DND-41 (cell line): ENCODE measurements at regions not wholly inside any gene's neighbourhood (a gene's known extent, or its start where the extent isn't known, plus 50 kb on each side); places are given as distances from the start of the nearest gene placed in this dataset.

ENCODE experiments used
- ATAC-seq: fragments of 200-7000 bp; cut with Tn5 transposase; 3 replicates; pipeline ENCODE4 v1.9.1; 2021; ENCODE audit warnings: low read depth; ENCODE audit not compliant: insufficient read depth
- DNase-seq: peaks from one replicate; pipeline ENCODE4 v3.0.0-alpha.2; 2020
- H2AFZ ChIP-seq: 2 replicates; pipeline ENCODE4 v1.6.0; 2012; ENCODE audit warnings: low read depth, low read length
- H3K27ac ChIP-seq: 2 replicates; pipeline ENCODE4 v1.5.1; 2012; ENCODE audit warnings: low read length, inconsistent platforms
- H3K27me3 ChIP-seq: fragments of 200-600 bp; sonication (generic); 2 replicates; pipeline ENCODE4 v1.6.0; 2012; ENCODE audit warnings: low read length, mild to moderate bottlenecking, inconsistent platforms; ENCODE audit not compliant: insufficient read depth, poor library complexity
- H3K36me3 ChIP-seq: 2 replicates; pipeline ENCODE4 v1.5.1; 2012; ENCODE audit warnings: low read length, inconsistent platforms; ENCODE audit not compliant: insufficient read depth
- H3K4me1 ChIP-seq: 2 replicates; pipeline ENCODE4 v1.5.1; 2012; ENCODE audit warnings: mild to moderate bottlenecking, low read length; ENCODE audit not compliant: insufficient read depth
- H3K4me2 ChIP-seq: 2 replicates; pipeline ENCODE4 v1.6.0; 2012; ENCODE audit warnings: mild to moderate bottlenecking, moderate library complexity, low read length, inconsistent platforms; ENCODE audit not compliant: insufficient read depth
- H3K4me3 ChIP-seq, 2 experiments: fragments of 200-600 bp in 1 of 2; shearing (Covaris generic) in 1 of 2; 2 replicates each; pipeline ENCODE4 v1.5.1; 2012 to 2016; ENCODE audit warnings: inconsistent platforms in 2 of 2, low read length in 2 of 2, mild to moderate bottlenecking in 2 of 2, low read depth in 1 of 2, moderate library complexity in 1 of 2
- H3K79me2 ChIP-seq: 2 replicates; pipeline ENCODE4 v1.6.0; 2012; ENCODE audit warnings: low read length, inconsistent platforms; ENCODE audit not compliant: insufficient read depth
- H3K9ac ChIP-seq: 2 replicates; pipeline ENCODE4 v1.6.0; 2012; ENCODE audit warnings: low read depth, mild to moderate bottlenecking, inconsistent platforms, low read length, moderate library complexity
- H3K9me3 ChIP-seq: 2 replicates; pipeline ENCODE4 v1.5.1; 2012; ENCODE audit warnings: low read length, moderate library complexity, mild to moderate bottlenecking, inconsistent platforms; ENCODE audit not compliant: insufficient read depth, severe bottlenecking
- H4K20me1 ChIP-seq: 2 replicates; pipeline ENCODE4 v1.6.0; 2012; ENCODE audit warnings: low read length; ENCODE audit not compliant: insufficient read depth
- EZH2 ChIP-seq: IDR thresholded peaks from 3 replicates; pipeline ENCODE4 v1.6.1; 2012; ENCODE audit warnings: borderline replicate concordance, low read depth, mild to moderate bottlenecking, moderate library complexity, low read length, inconsistent platforms; ENCODE audit not compliant: severe bottlenecking
- TF ChIP-seq, protein P1 (sequence below): IDR thresholded peaks from 2 replicates; pipeline ENCODE4 v1.5.1; 2012; ENCODE audit warnings: borderline replicate concordance, low read length, moderate library complexity, mild to moderate bottlenecking; ENCODE audit not compliant: poor library complexity, severe bottlenecking; ENCODE audit errors: extremely low read depth

DNA sequence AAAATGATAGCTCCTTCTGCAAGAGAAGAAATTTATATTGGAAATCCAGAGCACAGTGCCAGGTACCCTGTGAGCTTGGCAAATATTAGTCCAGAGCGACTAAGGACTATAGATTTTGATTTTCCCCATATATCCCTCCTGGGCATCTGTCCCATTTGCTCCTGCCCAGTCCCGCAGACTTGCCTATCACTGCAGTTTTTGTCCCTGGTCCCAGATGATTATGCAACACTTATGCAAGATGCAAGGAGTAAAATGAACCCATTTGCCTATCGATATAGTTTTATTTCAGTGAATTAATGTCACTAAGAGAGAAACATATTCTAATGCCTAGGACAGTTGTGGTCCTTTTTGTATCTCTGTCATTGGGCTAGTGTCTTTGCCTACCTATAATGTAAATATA is 215.9 kb upstream of the BMP4 start:
- Histone ChIP-seq H3K79me2 (no peaks in the 10 kb centered on the region), H3K9ac (no peak overlapping the region), H4K20me1 (peaks cover 2% of the 10 kb centered on the region; the same call in 1 of the 2 replicates), H3K27ac (no peak overlapping the region), H3K9me3 (no peaks in the 10 kb centered on the region), H3K4me3 (no peak overlapping the region), H3K4me1 (peaks cover 80% of the 10 kb centered on the region), H2AFZ (no peak overlapping the region), H3K4me2 (peak overlapping the region; percentile 10; the same call in 1 of the 2 replicates), H3K27me3 (peaks cover 1% of the 10 kb centered on the region), H3K36me3 (no peaks in the 10 kb centered on the region)
- DNase-seq: no peak
- TF ChIP-seq, protein P1, sequence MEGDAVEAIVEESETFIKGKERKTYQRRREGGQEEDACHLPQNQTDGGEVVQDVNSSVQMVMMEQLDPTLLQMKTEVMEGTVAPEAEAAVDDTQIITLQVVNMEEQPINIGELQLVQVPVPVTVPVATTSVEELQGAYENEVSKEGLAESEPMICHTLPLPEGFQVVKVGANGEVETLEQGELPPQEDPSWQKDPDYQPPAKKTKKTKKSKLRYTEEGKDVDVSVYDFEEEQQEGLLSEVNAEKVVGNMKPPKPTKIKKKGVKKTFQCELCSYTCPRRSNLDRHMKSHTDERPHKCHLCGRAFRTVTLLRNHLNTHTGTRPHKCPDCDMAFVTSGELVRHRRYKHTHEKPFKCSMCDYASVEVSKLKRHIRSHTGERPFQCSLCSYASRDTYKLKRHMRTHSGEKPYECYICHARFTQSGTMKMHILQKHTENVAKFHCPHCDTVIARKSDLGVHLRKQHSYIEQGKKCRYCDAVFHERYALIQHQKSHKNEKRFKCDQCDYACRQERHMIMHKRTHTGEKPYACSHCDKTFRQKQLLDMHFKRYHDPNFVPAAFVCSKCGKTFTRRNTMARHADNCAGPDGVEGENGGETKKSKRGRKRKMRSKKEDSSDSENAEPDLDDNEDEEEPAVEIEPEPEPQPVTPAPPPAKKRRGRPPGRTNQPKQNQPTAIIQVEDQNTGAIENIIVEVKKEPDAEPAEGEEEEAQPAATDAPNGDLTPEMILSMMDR: no peak
- no peak for TF ChIP-seq EZH2
- no peak for ATAC-seq

DNA sequence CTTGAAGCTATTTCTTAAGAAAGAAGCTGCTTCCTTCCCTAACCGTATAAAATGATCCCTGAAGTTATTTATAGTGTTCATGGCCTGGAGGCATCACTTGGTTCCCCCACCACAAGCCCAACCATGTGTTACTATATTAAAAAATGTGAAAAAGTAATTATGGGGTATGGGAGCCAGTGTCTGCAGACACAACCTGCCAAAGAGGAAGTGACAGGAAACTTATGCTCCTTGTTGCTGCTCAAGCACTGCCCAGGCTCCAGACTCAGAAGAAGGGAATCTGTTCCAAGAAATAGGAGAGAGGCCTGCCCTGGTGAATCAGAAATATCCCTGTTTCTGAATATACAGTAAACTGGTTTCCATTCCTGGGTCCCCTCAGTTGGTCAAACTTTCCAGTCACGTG is 217.2 kb upstream of the BMP4 start:
- TF ChIP-seq EZH2: no peak
- TF ChIP-seq, protein P1: no peak
- H3K27me3 ChIP-seq: peaks cover 4% of the 10 kb centered on the region
- DNase-seq (no peak), ATAC-seq (no peak)
- peaks cover 67% of the 10 kb centered on the region for H3K4me1 ChIP-seq
- H3K4me3 ChIP-seq: no peak overlapping the region
- no peaks in the 10 kb centered on the region for H3K36me3 ChIP-seq
- H3K9me3 ChIP-seq: no peaks in the 10 kb centered on the region
- no peak overlapping the region for H3K27ac ChIP-seq
- no peaks in the 10 kb centered on the region for H3K79me2 ChIP-seq
- no peak overlapping the region for H3K9ac ChIP-seq
- no peak overlapping the region for H3K4me2 ChIP-seq
- no peak overlapping the region for H2AFZ ChIP-seq
- peaks cover 2% of the 10 kb centered on the region; the same call in 1 of the 2 replicates for H4K20me1 ChIP-seq

DNA sequence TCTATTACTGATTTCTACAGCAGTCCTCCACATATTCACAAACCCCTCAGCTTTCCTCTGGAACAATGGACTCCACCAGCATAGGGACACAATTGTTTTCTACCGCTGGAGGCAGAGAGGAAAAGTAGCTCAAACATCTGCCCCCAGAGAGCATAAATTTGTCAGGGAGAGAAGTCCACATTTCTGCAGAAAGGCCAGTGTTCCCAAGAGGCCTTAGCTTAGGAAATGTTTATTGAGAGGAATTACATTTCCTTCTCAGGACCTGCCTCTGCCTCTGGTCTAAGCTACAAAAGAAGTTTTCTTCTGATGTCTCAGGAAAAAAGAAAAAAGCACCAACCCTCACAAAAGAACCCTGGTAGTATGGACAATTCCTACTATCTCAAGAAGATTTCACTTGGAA is 217.8 kb upstream of the BMP4 start:
- ATAC-seq (no peak), DNase-seq (no peak)
- Histone ChIP-seq H3K9ac (no peak overlapping the region), H2AFZ (no peak overlapping the region), H3K27ac (no peak overlapping the region), H4K20me1 (peaks cover 2% of the 10 kb centered on the region; the same call in 1 of the 2 replicates), H3K4me1 (peaks cover 61% of the 10 kb centered on the region), H3K4me3 (no peak overlapping the region), H3K36me3 (no peaks in the 10 kb centered on the region), H3K79me2 (no peaks in the 10 kb centered on the region), H3K4me2 (no peak overlapping the region), H3K27me3 (peaks cover 4% of the 10 kb centered on the region), H3K9me3 (no peaks in the 10 kb centered on the region)
- TF ChIP-seq, protein P1: no peak
- no peak for TF ChIP-seq EZH2
